PC-9 (cell line): ENCODE measurements at regions not wholly inside any gene's neighbourhood (a gene's known extent, or its start where the extent isn't known, plus 50 kb on each side); places are given as distances from the start of the nearest gene placed in this dataset.

Experiments
- BruUV-seq: library from RNA; stranded (reverse); fragments of 400-500 nt; replicated peaks from 2 replicates; lab custom pipeline; 2021; lab: Mats Ljungman, UMichigan
- CTCF ChIA-PET: fragments of 300-600 bp; sonication (Branson Sonifier 250); formaldehyde crosslinking; loops from one replicate; lab custom pipeline; 2022; ENCODE audit warnings: antibody characterized with exemption; lab: Charles Lee
- POLR2A ChIA-PET: fragments of 300-600 bp; sonication (Branson Sonifier 250); formaldehyde crosslinking; loops from one replicate; lab custom pipeline; 2022; ENCODE audit warnings: antibody characterized with exemption; ENCODE audit not compliant: unreplicated experiment; lab: Charles Lee
- DNase-seq, 2 experiments: peaks; one replicate each; pipeline versions ENCODE4 v3.0.0 to v3.0.0-alpha.2; 2015 to 2022; ENCODE audit warnings: mixed read lengths in 1 of 2
- H2AFZ ChIP-seq: fragments of 200-600 bp; sonication (generic); 2 replicates; pipeline ENCODE4 v1.8.1; 2017; ENCODE audit warnings: antibody characterized with exemption
- H3F3A ChIP-seq: fragments of 200-600 bp; sonication (generic); 2 replicates; pipeline ENCODE4 v1.8.1; 2017; ENCODE audit warnings: antibody characterized with exemption, mild to moderate bottlenecking, low read depth; ENCODE audit not compliant: insufficient read depth
- H3K27ac ChIP-seq: fragments of 200-600 bp; sonication (generic); 2 replicates; pipeline ENCODE4 v1.6.1; 2016; ENCODE audit warnings: mixed run types
- H3K27me3 ChIP-seq: fragments of 200-600 bp; sonication (generic); 2 replicates; pipeline ENCODE4 v1.6.1; 2016; ENCODE audit warnings: low read depth, mixed run types; ENCODE audit not compliant: insufficient read depth
- H3K36me3 ChIP-seq: fragments of 200-600 bp; sonication (generic); 2 replicates; pipeline ENCODE4 v1.6.1; 2016; ENCODE audit warnings: low read depth, mixed run types
- H3K4me1 ChIP-seq: fragments of 200-600 bp; sonication (generic); replicated peaks from 2 replicates; pipeline ENCODE4 v1.6.1; 2016; ENCODE audit warnings: mixed run types; ENCODE audit not compliant: insufficient read depth
- H3K4me2 ChIP-seq: fragments of 200-600 bp; sonication (generic); 2 replicates; pipeline ENCODE4 v1.6.1; 2017; ENCODE audit warnings: mixed run types
- H3K4me3 ChIP-seq: fragments of 200-600 bp; sonication (generic); 2 replicates; pipeline ENCODE4 v1.6.1; 2016; ENCODE audit warnings: mixed run types
- H3K79me2 ChIP-seq: fragments of 200-600 bp; sonication (generic); 2 replicates; pipeline ENCODE4 v1.6.1; 2017; ENCODE audit warnings: low read depth, mixed run types
- H3K9me2 ChIP-seq: fragments of 200-600 bp; sonication (generic); 2 replicates; pipeline ENCODE4 v1.8.1; 2017; ENCODE audit warnings: mild to moderate bottlenecking; ENCODE audit not compliant: insufficient read depth
- H3K9me3 ChIP-seq: fragments of 200-600 bp; sonication (generic); 2 replicates; pipeline ENCODE4 v1.8.1; 2016; ENCODE audit warnings: low read depth; ENCODE audit not compliant: insufficient read depth
- H4K20me1 ChIP-seq: fragments of 200-600 bp; sonication (generic); 2 replicates; pipeline ENCODE4 v1.8.1; 2017; ENCODE audit not compliant: insufficient read depth
- EZH2 ChIP-seq: fragments of 200-600 bp; sonication (generic); IDR thresholded peaks from 2 replicates; pipeline ENCODE4 v1.8.0; 2017; ENCODE audit warnings: antibody characterized with exemption, low read depth
- intact Hi-C: fragments of 100-400 bp; cut with micrococcal nuclease; formaldehyde crosslinking; loops from one replicate; pipeline ENCODE4 v1.10.0; 2022; ENCODE audit not compliant: unreplicated experiment
- TF ChIP-seq, protein P1 (sequence below): fragments of 200-600 bp; sonication (generic); conservative IDR thresholded peaks from 2 replicates; pipeline ENCODE4 v1.6.1; 2017; ENCODE audit warnings: mixed run types, antibody characterized with exemption, mild to moderate bottlenecking, moderate library complexity

DNA sequence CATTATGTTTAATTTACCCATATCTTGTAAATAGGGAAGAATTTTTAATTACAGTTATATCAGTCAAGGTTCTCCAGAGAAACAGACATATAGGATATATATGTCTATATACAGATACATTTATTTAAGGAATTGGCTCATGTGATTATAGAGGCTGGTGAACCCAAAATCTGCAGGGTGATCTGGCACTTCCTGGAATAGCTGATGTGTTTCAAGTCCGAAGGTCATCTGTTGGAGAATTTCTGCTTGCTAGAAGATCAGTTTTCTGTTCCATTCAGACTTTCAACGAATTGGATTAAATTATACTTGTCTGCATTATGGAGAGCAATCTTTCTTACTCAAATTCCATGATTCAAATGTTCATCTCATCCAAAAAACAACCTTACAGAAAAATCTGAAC, 694.6 kb upstream of the DPPA4 start:
- intact Hi-C loops: no loop called here
- Histone ChIP-seq H3K27ac (no peak overlapping the region), H3K9me3 (no peaks in the 10 kb centered on the region), H3K4me3 (no peak overlapping the region), H3K27me3 (no peaks in the 10 kb centered on the region), H3K36me3 (no peaks in the 10 kb centered on the region), H2AFZ (no peak overlapping the region), H3K4me1 (no peaks in the 10 kb centered on the region), H3F3A (no peaks in the 10 kb centered on the region), H3K79me2 (no peaks in the 10 kb centered on the region), H3K4me2 (no peak overlapping the region), H3K9me2 (no peaks in the 10 kb centered on the region), H4K20me1 (0 out of 2 replicates have a peak, but pooled peaks cover 3% of the 10 kb centered on the region)
- DNase-seq: no peak
- TF ChIP-seq EZH2: no peak
- TF ChIP-seq, protein P1, sequence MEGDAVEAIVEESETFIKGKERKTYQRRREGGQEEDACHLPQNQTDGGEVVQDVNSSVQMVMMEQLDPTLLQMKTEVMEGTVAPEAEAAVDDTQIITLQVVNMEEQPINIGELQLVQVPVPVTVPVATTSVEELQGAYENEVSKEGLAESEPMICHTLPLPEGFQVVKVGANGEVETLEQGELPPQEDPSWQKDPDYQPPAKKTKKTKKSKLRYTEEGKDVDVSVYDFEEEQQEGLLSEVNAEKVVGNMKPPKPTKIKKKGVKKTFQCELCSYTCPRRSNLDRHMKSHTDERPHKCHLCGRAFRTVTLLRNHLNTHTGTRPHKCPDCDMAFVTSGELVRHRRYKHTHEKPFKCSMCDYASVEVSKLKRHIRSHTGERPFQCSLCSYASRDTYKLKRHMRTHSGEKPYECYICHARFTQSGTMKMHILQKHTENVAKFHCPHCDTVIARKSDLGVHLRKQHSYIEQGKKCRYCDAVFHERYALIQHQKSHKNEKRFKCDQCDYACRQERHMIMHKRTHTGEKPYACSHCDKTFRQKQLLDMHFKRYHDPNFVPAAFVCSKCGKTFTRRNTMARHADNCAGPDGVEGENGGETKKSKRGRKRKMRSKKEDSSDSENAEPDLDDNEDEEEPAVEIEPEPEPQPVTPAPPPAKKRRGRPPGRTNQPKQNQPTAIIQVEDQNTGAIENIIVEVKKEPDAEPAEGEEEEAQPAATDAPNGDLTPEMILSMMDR: no peak
- BruUV-seq: no TSS peak
- POLR2A ChIA-PET: no interaction called here
- CTCF ChIA-PET: no interaction called here

DNA sequence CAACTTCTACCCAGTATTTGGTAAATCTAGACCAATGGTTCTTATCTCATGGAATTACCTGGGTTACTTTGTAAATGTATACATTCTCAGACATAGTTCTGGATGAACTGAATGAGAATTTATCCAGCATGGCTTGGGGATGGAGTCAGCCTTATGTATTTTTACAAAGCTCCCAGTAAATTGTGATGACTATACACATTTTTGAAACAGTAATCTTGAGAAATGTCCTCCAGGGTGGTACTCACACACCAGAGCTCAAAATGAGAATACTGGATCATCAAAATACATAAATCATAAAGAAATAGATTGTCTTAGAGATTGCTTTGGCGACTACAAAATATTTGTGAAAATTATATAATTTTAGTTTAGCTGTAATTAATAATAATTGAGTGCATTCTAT, 722.1 kb upstream of the DPPA4 start:
- POLR2A ChIA-PET: no interaction called here
- H3F3A ChIP-seq: no peaks in the 10 kb centered on the region
- no TSS peak for BruUV-seq

DNA sequence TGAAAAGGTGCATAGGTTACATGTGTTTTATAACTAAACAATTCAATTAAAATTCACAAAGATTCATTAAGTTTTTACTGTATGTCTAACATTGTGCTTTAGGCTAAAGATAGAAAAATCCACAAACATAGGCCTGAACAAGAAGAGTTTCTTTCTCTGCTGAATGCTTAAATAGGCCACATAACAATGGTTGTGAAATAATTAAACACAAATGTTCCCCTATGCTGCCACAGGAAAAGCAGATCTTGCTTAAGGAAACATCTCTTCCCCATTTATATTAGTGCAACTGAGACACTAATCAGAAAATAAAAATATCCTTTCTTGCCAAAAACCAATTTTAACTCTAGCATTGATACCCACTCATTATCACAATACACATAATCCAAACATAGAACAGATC, 725.4 kb upstream of the DPPA4 start:
- H3F3A ChIP-seq: no peaks in the 10 kb centered on the region
- H3K36me3 ChIP-seq: no peaks in the 10 kb centered on the region
- intact Hi-C loops: no loop called here
- no peak for DNase-seq
- no peaks in the 10 kb centered on the region for H3K79me2 ChIP-seq
- no peaks in the 10 kb centered on the region for H3K27me3 ChIP-seq
- POLR2A ChIA-PET: no interaction called here
- H3K9me2 ChIP-seq: peaks cover 8% of the 10 kb centered on the region
- no peaks in the 10 kb centered on the region for H4K20me1 ChIP-seq
- no peaks in the 10 kb centered on the region for H3K4me1 ChIP-seq
- no peak overlapping the region for H3K4me2 ChIP-seq
- no peak overlapping the region for H2AFZ ChIP-seq
- CTCF ChIA-PET: no interaction called here
- H3K9me3 ChIP-seq: no peaks in the 10 kb centered on the region
- no peak overlapping the region for H3K27ac ChIP-seq
- BruUV-seq: no TSS peak
- TF ChIP-seq EZH2: no peak
- TF ChIP-seq, protein P1: no peak
- no peak overlapping the region for H3K4me3 ChIP-seq

More for the DNA sequence above, 722.1 kb upstream of the DPPA4 start:
- Histone ChIP-seq H3K9me2 (peaks cover 8% of the 10 kb centered on the region), H3K9me3 (no peaks in the 10 kb centered on the region), H2AFZ (no peak overlapping the region), H3K4me3 (no peak overlapping the region), H3K27ac (no peak overlapping the region), H3K36me3 (no peaks in the 10 kb centered on the region), H3K27me3 (no peaks in the 10 kb centered on the region), H3K4me1 (no peaks in the 10 kb centered on the region), H4K20me1 (no peaks in the 10 kb centered on the region), H3K79me2 (no peaks in the 10 kb centered on the region), H3K4me2 (no peak overlapping the region)
- TF ChIP-seq, protein P1: no peak
- TF ChIP-seq EZH2: no peak
- CTCF ChIA-PET: no interaction called here
- DNase-seq: no peak
- intact Hi-C loops: no loop called here
